ENCODE measurements at regions not wholly inside any gene's neighbourhood (a gene's known extent, or its start where the extent isn't known, plus 50 kb on each side); places are given as distances from the start of the nearest gene placed in this dataset.

- intact Hi-C loops (cut with micrococcal nuclease) = loop anchor here (5.0 kb wide), 4 partner anchors 32 to 628 kb away; no protein-coding TSS in a partner anchor
- FAIRE-seq (no peak), DNase-seq (ENCODE audit: low read depth, low spot score) (no peak)
- CTCF ChIA-PET = interaction anchor here (4.8 to 7.5 kb wide), 2 partner anchors 34 to 400 kb away, joined by 77 to 525 read pairs; partner anchors contain the start of gene CLDN11
- no peaks in the 10 kb centered on the region for H3K9me3 ChIP-seq (replicated peaks; ENCODE audit: control insufficient read depth, insufficient read depth, low read length)
- H3K27me3 ChIP-seq (ENCODE audit: control insufficient read depth in 2 of 2, insufficient read depth in 2 of 2, low read length in 2 of 2) = no peaks in the 10 kb centered on the region
- no peak overlapping the region for H3K4me3 ChIP-seq (replicated peaks in 1 of 3; ENCODE audit: insufficient read depth in 1 of 3, low read depth in 1 of 3, low read length in 3 of 3)
- no peak overlapping the region for H2AFZ ChIP-seq (ENCODE audit: low read depth, low read length)
- TF ChIP-seq, protein P1, sequence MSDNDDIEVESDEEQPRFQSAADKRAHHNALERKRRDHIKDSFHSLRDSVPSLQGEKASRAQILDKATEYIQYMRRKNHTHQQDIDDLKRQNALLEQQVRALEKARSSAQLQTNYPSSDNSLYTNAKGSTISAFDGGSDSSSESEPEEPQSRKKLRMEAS (IDR thresholded peaks at IDR 0.05; ENCODE audit: insufficient read depth, insufficient read length) = no peak
- TF ChIP-seq GATA2 (IDR thresholded peaks at IDR 0.05; ENCODE audit: insufficient read depth, insufficient read length, low read depth, low read length) = no peak
- no peak overlapping the region for H3K9ac ChIP-seq (replicated peaks; ENCODE audit: extremely low read depth, insufficient read depth, low read length)
- no peak overlapping the region for H3K4me2 ChIP-seq (ENCODE audit: insufficient read depth, low read length)
- POLR2A ChIA-PET = no interaction called here
- dilution Hi-C loops (cut with MboI; ENCODE audit: extremely low pct_ligation_motif_present, low sequenced_read_pairs) = loop anchor here (10.0 kb wide), 1 partner anchor 370 kb away; no protein-coding TSS in a partner anchor
- BruUV-seq (replicated peaks) = no TSS peak
- no peaks in the 10 kb centered on the region for H3K36me3 ChIP-seq (ENCODE audit: control insufficient read depth in 2 of 2, extremely low read depth in 1 of 2, insufficient read depth in 2 of 2, low read length in 2 of 2)
- H3K27ac ChIP-seq (ENCODE audit: insufficient read depth, low read depth, low read length) = no peak overlapping the region
- no peaks in the 10 kb centered on the region for H3K9me1 ChIP-seq (replicated peaks; ENCODE audit: control insufficient read depth, extremely low read depth, insufficient read depth, low read length)
- H4K20me1 ChIP-seq (replicated peaks; ENCODE audit: control insufficient read depth, extremely low read depth, insufficient read depth, low read length) = no peaks in the 10 kb centered on the region
- no peaks in the 10 kb centered on the region for H3K79me2 ChIP-seq (ENCODE audit: control insufficient read depth, insufficient read depth, low read length)
- H3K4me1 ChIP-seq (ENCODE audit: control insufficient read depth, extremely low read depth, insufficient read depth, low read length) = peaks cover 24% of the 10 kb centered on the region
Observed at GRCh38 chr3:170814822-170815221, 55.2 kb downstream of the RPL22L1 start.

DNA sequence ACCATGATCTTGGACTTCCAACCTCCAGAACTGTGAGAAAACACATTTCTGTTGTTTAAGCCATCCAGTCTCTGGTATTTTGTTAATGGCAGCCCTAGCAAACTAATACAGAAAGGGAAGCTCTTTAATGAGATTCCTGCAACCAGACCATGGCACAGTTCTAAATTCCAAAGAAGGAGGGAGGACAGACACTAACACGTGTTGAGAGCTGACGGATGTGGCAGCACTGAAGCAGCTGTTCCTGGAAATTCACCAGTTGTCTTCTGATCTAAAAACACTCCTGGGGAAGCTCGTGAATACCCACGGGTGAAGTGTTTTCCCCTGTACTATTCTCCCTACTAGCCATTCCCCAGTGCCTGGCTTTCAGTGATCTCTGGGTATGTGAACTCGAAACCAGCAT, 56.7 kb downstream of the RPL22L1 start:
- Histone ChIP-seq H2AFZ (ENCODE audit: low read depth, low read length) (no peak overlapping the region), H3K27ac (ENCODE audit: insufficient read depth, low read depth, low read length) (no peak overlapping the region), H3K4me1 (ENCODE audit: control insufficient read depth, extremely low read depth, insufficient read depth, low read length) (peaks cover 35% of the 10 kb centered on the region), H3K9me3 (replicated peaks; ENCODE audit: control insufficient read depth, insufficient read depth, low read length) (no peaks in the 10 kb centered on the region), H3K27me3 (ENCODE audit: control insufficient read depth in 2 of 2, insufficient read depth in 2 of 2, low read length in 2 of 2) (no peaks in the 10 kb centered on the region), H3K9ac (replicated peaks; ENCODE audit: extremely low read depth, insufficient read depth, low read length) (no peak overlapping the region), H3K79me2 (ENCODE audit: control insufficient read depth, insufficient read depth, low read length) (no peaks in the 10 kb centered on the region), H3K9me1 (replicated peaks; ENCODE audit: control insufficient read depth, extremely low read depth, insufficient read depth, low read length) (no peaks in the 10 kb centered on the region), H3K4me2 (ENCODE audit: insufficient read depth, low read length) (no peak overlapping the region), H4K20me1 (replicated peaks; ENCODE audit: control insufficient read depth, extremely low read depth, insufficient read depth, low read length) (no peaks in the 10 kb centered on the region), H3K4me3 (replicated peaks in 1 of 3; ENCODE audit: insufficient read depth in 1 of 3, low read depth in 1 of 3, low read length in 3 of 3) (no peak overlapping the region), H3K36me3 (ENCODE audit: control insufficient read depth in 2 of 2, extremely low read depth in 1 of 2, insufficient read depth in 2 of 2, low read length in 2 of 2) (no peaks in the 10 kb centered on the region)
- TF ChIP-seq FOS (IDR thresholded peaks at IDR 0.05; ENCODE audit: borderline replicate concordance, insufficient read depth, low read length) (no peak), JUN (IDR thresholded peaks at IDR 0.05; ENCODE audit: borderline replicate concordance, insufficient read depth, insufficient read length, low read depth) (no peak), POLR2AphosphoS5 (IDR thresholded peaks at IDR 0.05; ENCODE audit: insufficient read depth, low read depth, low read length) (no peak), POLR2A (IDR thresholded peaks at IDR 0.05; ENCODE audit: low read depth, low read length) (no peak), GATA2 (IDR thresholded peaks at IDR 0.05; ENCODE audit: insufficient read depth, insufficient read length, low read depth, low read length) (no peak), MYC (IDR thresholded peaks at IDR 0.05; ENCODE audit: low read depth, low read length) (no peak), EZH2 (IDR thresholded peaks at IDR 0.05; ENCODE audit: borderline replicate concordance, low read depth, low read length, severe bottlenecking) (no peak)
- TF ChIP-seq, protein P1 (IDR thresholded peaks at IDR 0.05; ENCODE audit: insufficient read depth, insufficient read length) = no peak
- TF ChIP-seq, protein P2, sequence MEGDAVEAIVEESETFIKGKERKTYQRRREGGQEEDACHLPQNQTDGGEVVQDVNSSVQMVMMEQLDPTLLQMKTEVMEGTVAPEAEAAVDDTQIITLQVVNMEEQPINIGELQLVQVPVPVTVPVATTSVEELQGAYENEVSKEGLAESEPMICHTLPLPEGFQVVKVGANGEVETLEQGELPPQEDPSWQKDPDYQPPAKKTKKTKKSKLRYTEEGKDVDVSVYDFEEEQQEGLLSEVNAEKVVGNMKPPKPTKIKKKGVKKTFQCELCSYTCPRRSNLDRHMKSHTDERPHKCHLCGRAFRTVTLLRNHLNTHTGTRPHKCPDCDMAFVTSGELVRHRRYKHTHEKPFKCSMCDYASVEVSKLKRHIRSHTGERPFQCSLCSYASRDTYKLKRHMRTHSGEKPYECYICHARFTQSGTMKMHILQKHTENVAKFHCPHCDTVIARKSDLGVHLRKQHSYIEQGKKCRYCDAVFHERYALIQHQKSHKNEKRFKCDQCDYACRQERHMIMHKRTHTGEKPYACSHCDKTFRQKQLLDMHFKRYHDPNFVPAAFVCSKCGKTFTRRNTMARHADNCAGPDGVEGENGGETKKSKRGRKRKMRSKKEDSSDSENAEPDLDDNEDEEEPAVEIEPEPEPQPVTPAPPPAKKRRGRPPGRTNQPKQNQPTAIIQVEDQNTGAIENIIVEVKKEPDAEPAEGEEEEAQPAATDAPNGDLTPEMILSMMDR (IDR thresholded peaks at IDR 0.05; ENCODE audit: extremely low read depth in 1 of 2, insufficient read depth in 1 of 2, low read depth in 1 of 2, low read length in 2 of 2) = no peak
- dilution Hi-C loops (cut with MboI; ENCODE audit: extremely low pct_ligation_motif_present, low sequenced_read_pairs) = loop anchor here (10.0 kb wide), 1 partner anchor 368 kb away; no protein-coding TSS in a partner anchor
- no peak for DNase-seq (ENCODE audit: low read depth, low spot score)
- intact Hi-C loops (cut with micrococcal nuclease) = loop anchor here (5.0 kb wide), 4 partner anchors 34 to 626 kb away; no protein-coding TSS in a partner anchor
- ChIA-PET CTCF (interaction anchor here (0.9 to 7.5 kb wide), 6 partner anchors 22 to 428 kb away, joined by 3 to 525 read pairs (median 32); partner anchors contain the start of gene CLDN11), POLR2A (no interaction called here)
- FAIRE-seq = no peak
- no TSS peak for BruUV-seq (replicated peaks)
